Endothelial cell (in vitro differentiated cells): ENCODE measurements at regions not wholly inside any gene's neighbourhood (a gene's known extent, or its start where the extent isn't known, plus 50 kb on each side); places are given as distances from the start of the nearest gene placed in this dataset.

Experiments used
- DNase-seq: peaks from one replicate; pipeline ENCODE4 v3.0.0; 2021; ENCODE audit warnings: low spot score
- H3K27ac Mint-ChIP-seq: one replicate; pipeline ENCODE4 v1.8.0; 2021; ENCODE audit warnings: mixed read lengths, inconsistent platforms; ENCODE audit not compliant: unreplicated experiment
- H3K27me3 Mint-ChIP-seq: one replicate; pipeline ENCODE4 v1.8.0; 2021; ENCODE audit warnings: mild to moderate bottlenecking, moderate library complexity, mixed read lengths, inconsistent platforms; ENCODE audit not compliant: unreplicated experiment
- H3K36me3 Mint-ChIP-seq: one replicate; pipeline ENCODE4 v1.8.0; 2021; ENCODE audit warnings: mild to moderate bottlenecking, low read depth, mixed read lengths, inconsistent platforms; ENCODE audit not compliant: unreplicated experiment
- H3K4me1 Mint-ChIP-seq: one replicate; pipeline ENCODE4 v1.8.0; 2021; ENCODE audit warnings: mild to moderate bottlenecking, mixed read lengths, inconsistent platforms; ENCODE audit not compliant: unreplicated experiment
- H3K4me3 Mint-ChIP-seq: one replicate; pipeline ENCODE4 v1.8.0; 2021; ENCODE audit warnings: mild to moderate bottlenecking, mixed read lengths, inconsistent platforms; ENCODE audit not compliant: unreplicated experiment
- H3K9me3 Mint-ChIP-seq: one replicate; pipeline ENCODE4 v1.8.0; 2021; ENCODE audit warnings: mixed read lengths, inconsistent platforms; ENCODE audit not compliant: unreplicated experiment
- CTCF ChIP-seq: fragments of 200-600 bp; sonication (generic); IDR thresholded peaks from one replicate; pipeline ENCODE4 v1.5.0; 2021; ENCODE audit warnings: antibody characterized with exemption; ENCODE audit not compliant: unreplicated experiment

GRCh38 chr4:41851621-41852020 lies 83.6 kb upstream of the TMEM33 start:
- no peaks in the 10 kb centered on the region for H3K4me1 Mint-ChIP-seq
- DNase-seq = no peak
- no peaks in the 10 kb centered on the region for H3K36me3 Mint-ChIP-seq
- no peak for TF ChIP-seq CTCF
- no peaks in the 10 kb centered on the region for H3K9me3 Mint-ChIP-seq
- no peaks in the 10 kb centered on the region for H3K27me3 Mint-ChIP-seq
- no peak overlapping the region for H3K4me3 Mint-ChIP-seq
- no peak overlapping the region for H3K27ac Mint-ChIP-seq

DNA sequence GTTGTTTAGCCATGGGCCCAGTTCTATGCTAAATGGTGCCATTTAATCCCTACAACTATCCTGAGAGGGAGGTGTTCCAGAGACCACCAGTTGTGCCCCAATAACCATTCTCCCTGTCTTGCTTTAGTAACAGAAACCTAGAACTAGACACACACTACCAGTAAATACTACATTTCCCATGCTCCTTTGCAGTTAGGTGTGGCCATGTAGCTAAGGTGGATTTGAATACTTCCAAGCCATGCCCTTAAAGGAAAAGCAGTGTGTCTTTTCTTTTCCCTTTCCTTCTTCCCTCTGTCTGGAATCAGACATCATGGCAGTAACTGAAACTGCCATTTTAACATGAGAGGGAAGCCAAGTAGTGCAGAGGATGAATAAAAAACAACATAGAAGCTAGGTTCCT lies 90.9 kb upstream of the TMEM33 start:
- H3K9me3 Mint-ChIP-seq = no peaks in the 10 kb centered on the region
- H3K27ac Mint-ChIP-seq = no peak overlapping the region
- H3K4me1 Mint-ChIP-seq = peaks cover 2% of the 10 kb centered on the region
- no peak for TF ChIP-seq CTCF
- peaks cover 1% of the 10 kb centered on the region for H3K27me3 Mint-ChIP-seq
- DNase-seq = no peak
- H3K4me3 Mint-ChIP-seq = no peak overlapping the region
- no peaks in the 10 kb centered on the region for H3K36me3 Mint-ChIP-seq

DNA sequence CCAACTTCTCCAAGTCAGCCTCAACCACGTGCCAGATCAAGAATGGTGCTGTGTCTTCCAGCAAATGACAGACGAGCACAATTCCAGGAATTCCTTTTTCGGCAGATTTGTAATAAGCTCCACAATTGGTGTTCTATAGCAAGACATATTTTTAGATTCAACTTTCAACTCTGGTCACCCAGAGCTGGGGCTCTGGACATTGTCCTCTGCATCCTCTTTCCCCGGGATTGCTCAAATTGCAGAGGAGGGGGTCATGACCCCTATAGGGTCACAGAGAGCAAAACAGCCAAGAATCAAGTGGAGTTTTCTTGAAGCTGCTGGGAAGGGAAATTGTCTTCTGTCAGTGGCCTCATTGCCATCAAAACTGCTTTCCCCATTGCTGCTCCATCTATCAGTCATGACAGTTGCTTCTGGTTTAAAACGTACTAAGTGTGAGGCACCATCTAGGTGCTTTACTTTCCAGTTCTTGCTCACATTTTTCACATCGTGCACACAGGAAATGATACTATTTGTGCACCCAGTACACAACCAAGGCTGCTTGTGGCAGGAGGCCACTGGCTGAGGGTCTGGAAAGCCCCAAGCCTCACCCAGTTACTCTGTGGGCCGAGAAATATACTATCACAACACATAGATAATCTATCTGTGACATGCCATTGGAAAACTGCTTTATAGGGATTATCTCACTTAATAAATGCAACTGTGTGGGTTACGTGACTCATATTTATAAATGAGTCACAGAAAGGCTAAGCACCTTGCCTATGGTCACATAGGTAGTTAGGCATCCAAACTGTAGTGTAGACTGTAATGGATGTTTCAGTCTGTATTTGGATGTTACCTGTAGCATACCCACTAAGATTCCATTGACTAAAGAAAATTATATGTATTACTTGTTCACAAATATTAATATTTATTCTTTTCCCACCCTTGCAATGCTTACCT lies 91.7 kb upstream of the PHOX2B start:
- no peak for TF ChIP-seq CTCF
- Mint-ChIP-seq H3K4me3 (no peak overlapping the region), H3K27me3 (peaks cover 1% of the 10 kb centered on the region), H3K36me3 (no peaks in the 10 kb centered on the region), H3K27ac (no peak overlapping the region), H3K9me3 (no peaks in the 10 kb centered on the region), H3K4me1 (peaks cover 2% of the 10 kb centered on the region)
- DNase-seq = no peak

DNA sequence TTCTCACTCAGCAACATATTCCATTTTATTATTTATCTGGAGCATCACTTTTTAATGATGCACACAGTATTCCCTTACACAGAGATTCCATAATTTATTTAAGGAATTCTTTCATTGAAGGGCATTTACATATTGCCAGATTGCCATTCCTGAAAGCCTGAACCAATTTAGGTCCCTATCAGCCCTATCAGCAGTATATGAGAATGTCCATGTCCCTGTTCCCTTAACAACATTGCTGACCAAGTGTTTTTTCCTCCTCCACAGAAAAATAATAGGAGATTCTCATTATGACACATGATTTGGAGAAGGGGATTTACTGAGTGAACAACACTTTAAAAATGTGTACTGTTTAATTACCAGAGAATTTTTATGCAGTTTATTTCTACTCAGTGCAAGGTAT lies 90.1 kb upstream of the PHOX2B start:
- no peaks in the 10 kb centered on the region for H3K27me3 Mint-ChIP-seq

More for the DNA sequence above, 90.1 kb upstream of the PHOX2B start:
- no peak overlapping the region for H3K4me3 Mint-ChIP-seq
- H3K9me3 Mint-ChIP-seq = no peaks in the 10 kb centered on the region
- DNase-seq = no peak
- no peak overlapping the region for H3K27ac Mint-ChIP-seq
- peaks cover 2% of the 10 kb centered on the region for H3K4me1 Mint-ChIP-seq
- H3K36me3 Mint-ChIP-seq = no peaks in the 10 kb centered on the region
- no peak for TF ChIP-seq CTCF
